SK-N-SH treated with all-trans-retinoic acid at 6 μM for 48 hours (cell line): ENCODE measurements at regions not wholly inside any gene's neighbourhood (a gene's known extent, or its start where the extent isn't known, plus 50 kb on each side); places are given as distances from the start of the nearest gene placed in this dataset.

Experiments used
- ATAC-seq: fragments of 200-7000 bp; cut with Tn5 transposase; 3 replicates; pipeline ENCODE4 v1.9.1; 2020; ENCODE audit warnings: mild to moderate bottlenecking, moderate library complexity
- ARNTL ChIP-seq: fragments of 450-650 bp; formaldehyde crosslinking; IDR thresholded peaks from 2 replicates; pipeline ENCODE4 v1.5.0; 2020; ENCODE audit warnings: low read depth, mild to moderate bottlenecking, moderate library complexity, borderline replicate concordance
- BACH2 ChIP-seq: fragments of 250-450 bp; sonication (Bioruptor Pico); IDR thresholded peaks from 2 replicates; pipeline ENCODE4 v1.9.0; 2021; ENCODE audit warnings: mild to moderate bottlenecking, borderline replicate concordance
- CREB5 ChIP-seq: fragments of 250-450 bp; sonication (Bioruptor Pico); IDR thresholded peaks from 2 replicates; pipeline ENCODE4 v1.5.1; 2020; ENCODE audit warnings: low read depth, mild to moderate bottlenecking, moderate library complexity
- CSDC2 ChIP-seq: fragments of 250-450 bp; sonication (Bioruptor Pico); IDR thresholded peaks from 2 replicates; pipeline ENCODE4 v1.5.0; 2020; ENCODE audit warnings: mild to moderate bottlenecking, moderate library complexity
- CSRNP3 ChIP-seq: fragments of 250-450 bp; sonication (Bioruptor Pico); IDR thresholded peaks from 2 replicates; pipeline ENCODE4 v1.5.1; 2021; ENCODE audit warnings: mild to moderate bottlenecking, moderate library complexity
- ESRRG ChIP-seq: fragments of 250-450 bp; sonication (Bioruptor Pico); IDR thresholded peaks from 2 replicates; pipeline ENCODE4 v1.6.1; 2021; ENCODE audit warnings: mild to moderate bottlenecking
- GLIS3 ChIP-seq: fragments of 250-450 bp; sonication (Bioruptor Pico); IDR thresholded peaks from 2 replicates; pipeline ENCODE4 v1.5.0; 2020; ENCODE audit warnings: mild to moderate bottlenecking, moderate library complexity
- ISL1 ChIP-seq: fragments of 250-450 bp; sonication (Bioruptor Pico); IDR thresholded peaks from 2 replicates; pipeline ENCODE4 v2.1.2; 2022; ENCODE audit warnings: mild to moderate bottlenecking, moderate library complexity
- OSR1 ChIP-seq: fragments of 250-450 bp; sonication (Bioruptor Pico); IDR thresholded peaks from 2 replicates; pipeline ENCODE4 v1.8.0; 2022; ENCODE audit warnings: moderate library complexity, mild to moderate bottlenecking, inconsistent platforms
- PATZ1 ChIP-seq: fragments of 250-450 bp; sonication (Bioruptor Pico); IDR thresholded peaks from 2 replicates; pipeline ENCODE4 v1.8.0; 2020; ENCODE audit warnings: mild to moderate bottlenecking, moderate library complexity, borderline replicate concordance
- POU6F1 ChIP-seq: fragments of 250-450 bp; sonication (Bioruptor Pico); IDR thresholded peaks from 2 replicates; pipeline ENCODE4 v1.8.0; 2021; ENCODE audit warnings: low read depth, mild to moderate bottlenecking, moderate library complexity, borderline replicate concordance
- PPARA ChIP-seq: fragments of 250-450 bp; sonication (Bioruptor Pico); IDR thresholded peaks from 2 replicates; pipeline ENCODE4 v1.5.0; 2020; ENCODE audit warnings: mild to moderate bottlenecking, borderline replicate concordance
- RARB ChIP-seq: fragments of 250-450 bp; sonication (Bioruptor Pico); IDR thresholded peaks from 2 replicates; pipeline ENCODE4 v1.8.0; 2021; ENCODE audit warnings: mild to moderate bottlenecking, moderate library complexity
- SNAI2 ChIP-seq: fragments of 250-450 bp; sonication (Bioruptor Pico); IDR thresholded peaks from 2 replicates; pipeline ENCODE4 v1.5.0; 2020; ENCODE audit warnings: mild to moderate bottlenecking, moderate library complexity
- TCF4 ChIP-seq: fragments of 250-450 bp; sonication (Bioruptor Pico); IDR thresholded peaks from 2 replicates; pipeline ENCODE4 v1.8.0; 2021; ENCODE audit warnings: mild to moderate bottlenecking, moderate library complexity, borderline replicate concordance
- TOX ChIP-seq: fragments of 250-450 bp; sonication (Bioruptor Pico); IDR thresholded peaks from 2 replicates; pipeline ENCODE4 v1.8.0; 2021; ENCODE audit warnings: mild to moderate bottlenecking, moderate library complexity, borderline replicate concordance
- TSHZ2 ChIP-seq: fragments of 250-450 bp; sonication (Bioruptor Pico); IDR thresholded peaks from 2 replicates; pipeline ENCODE4 v1.5.0; 2020; ENCODE audit warnings: mild to moderate bottlenecking, moderate library complexity
- ZFP3 ChIP-seq: fragments of 250-450 bp; sonication (Bioruptor Pico); IDR thresholded peaks from 2 replicates; pipeline ENCODE4 v1.5.0; 2020; ENCODE audit warnings: mild to moderate bottlenecking, moderate library complexity
- ZFP30 ChIP-seq: fragments of 450-650 bp; formaldehyde crosslinking; IDR thresholded peaks from 2 replicates; pipeline ENCODE4 v1.5.0; 2022; ENCODE audit warnings: mild to moderate bottlenecking, moderate library complexity
- ZNF565 ChIP-seq: fragments of 450-650 bp; formaldehyde crosslinking; conservative IDR thresholded peaks from 2 replicates; pipeline ENCODE4 v1.5.0; 2020; ENCODE audit warnings: low read depth, mild to moderate bottlenecking, moderate library complexity
- ZNF70 ChIP-seq: fragments of 450-650 bp; formaldehyde crosslinking; IDR thresholded peaks from 2 replicates; pipeline ENCODE4 v1.5.0; 2020; ENCODE audit warnings: mild to moderate bottlenecking, moderate library complexity

- TF ChIP-seq CSDC2 (no peak), TCF4 (no peak), TOX (CRISPR knock-in tag) (no peak), TSHZ2 (no peak), ZFP3 (no peak), ZNF565 (CRISPR knock-in tag) (no peak), PATZ1 (CRISPR knock-in tag) (no peak), CREB5 (CRISPR knock-in tag) (no peak), RARB (CRISPR knock-in tag) (no peak; the same call in 1 of the 2 replicates), BACH2 (CRISPR knock-in tag) (no peak), SNAI2 (CRISPR knock-in tag) (no peak), GLIS3 (CRISPR knock-in tag) (no peak), CSRNP3 (CRISPR knock-in tag) (no peak), ISL1 (CRISPR knock-in tag) (no peak), POU6F1 (CRISPR knock-in tag) (no peak), OSR1 (CRISPR knock-in tag) (no peak)
- ATAC-seq: peak; percentile 96
Observed at GRCh38 chr1:192506741-192507155, 68.8 kb upstream of the RGS1 start.

GRCh38 chr1:192512426-192513162 lies 63.0 kb upstream of the RGS1 start:
- peak; percentile 42 for ATAC-seq
- TF ChIP-seq TSHZ2 (no peak), TCF4 (no peak), CSDC2 (no peak), PPARA (CRISPR knock-in tag) (no peak), ZNF565 (CRISPR knock-in tag) (no peak), ZFP30 (no peak), CREB5 (CRISPR knock-in tag) (no peak), GLIS3 (CRISPR knock-in tag) (no peak), BACH2 (CRISPR knock-in tag) (no peak), ISL1 (CRISPR knock-in tag) (no peak), ARNTL (CRISPR knock-in tag) (no peak), POU6F1 (CRISPR knock-in tag) (no peak), ZNF70 (CRISPR knock-in tag) (no peak), RARB (CRISPR knock-in tag) (no peak), OSR1 (CRISPR knock-in tag) (no peak), ESRRG (CRISPR knock-in tag) (no peak), SNAI2 (CRISPR knock-in tag) (no peak)
